GM18873 (cell line): ENCODE measurements at regions not wholly inside any gene's neighbourhood (a gene's known extent, or its start where the extent isn't known, plus 50 kb on each side); places are given as distances from the start of the nearest gene placed in this dataset.
"Not testable (repeated sequence)": the region's sequence is repeated elsewhere in the genome, so short reads cannot be mapped to it uniquely, and the experiment has no call there.

Experiments used
- ATAC-seq: cut with Tn5 transposase; IDR thresholded peaks from one replicate; pipeline ENCODE4 v1.9.1; 2021; ENCODE audit warnings: mild to moderate bottlenecking, moderate library complexity, moderate number of reproducible peaks; ENCODE audit not compliant: unreplicated experiment, low FRiP score

DNA sequence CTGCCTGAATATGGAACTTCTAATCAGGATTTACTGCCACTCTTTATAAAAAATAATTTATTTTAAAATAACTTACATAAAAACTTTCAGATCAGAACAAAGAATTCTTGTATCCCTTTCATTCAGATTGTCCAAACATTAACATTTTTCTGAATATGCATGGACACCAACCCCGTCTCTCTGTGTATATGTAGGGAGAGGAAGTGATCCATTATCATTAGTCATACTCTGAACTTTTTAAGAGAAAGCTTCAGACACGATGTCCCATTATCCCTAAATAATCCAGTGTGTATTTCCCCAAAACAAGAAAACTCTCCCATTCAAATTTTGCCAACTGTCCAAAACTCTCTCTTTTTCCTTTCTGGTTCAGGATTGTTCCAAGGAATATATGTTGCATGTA is 122.3 kb upstream of the CXADR start:
- ATAC-seq = no peak

DNA sequence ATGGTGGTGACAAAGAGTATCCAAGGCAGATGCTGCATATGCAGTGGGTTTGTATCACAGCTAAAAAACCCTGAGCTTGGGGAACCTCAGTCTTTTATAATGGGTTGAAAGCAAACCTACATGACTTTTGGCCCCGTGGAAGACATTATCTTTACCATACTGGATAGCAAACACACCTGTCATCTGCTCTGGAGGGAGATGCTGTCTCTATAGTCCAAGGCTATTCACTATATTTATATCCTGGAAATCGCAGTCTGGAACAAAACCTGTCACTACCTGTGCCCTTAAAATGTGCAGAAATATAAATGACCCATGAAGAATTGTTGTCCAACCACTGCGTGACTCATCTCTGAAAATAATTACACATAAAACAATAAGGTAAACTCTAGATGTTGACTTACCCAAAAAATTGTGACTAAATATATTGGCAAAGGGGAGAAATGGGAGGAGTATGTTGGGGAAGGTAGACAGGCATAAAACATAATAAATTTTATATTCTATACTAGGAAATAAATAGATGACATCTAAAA is 121.0 kb upstream of the CXADR start:
- ATAC-seq = no peak

DNA sequence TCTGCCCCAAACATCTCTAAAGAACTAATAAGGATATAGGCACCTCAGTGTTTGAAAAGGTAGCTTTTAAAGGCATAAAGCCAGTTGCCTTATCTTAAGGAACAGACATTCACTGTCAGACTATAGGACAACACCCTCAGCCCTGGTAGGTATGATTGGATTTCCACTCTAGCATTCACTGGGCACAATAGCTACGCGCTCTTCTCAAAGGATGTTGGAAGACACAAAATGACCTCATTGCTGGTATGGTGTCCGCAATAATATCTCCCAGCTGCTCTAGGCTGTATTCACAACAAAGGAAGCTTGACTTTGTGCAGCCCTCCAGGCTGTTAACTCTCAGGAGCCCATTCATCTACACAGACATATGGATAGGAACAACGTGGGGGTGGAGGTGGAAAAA is 119.4 kb upstream of the CXADR start:
- no peak for ATAC-seq

DNA sequence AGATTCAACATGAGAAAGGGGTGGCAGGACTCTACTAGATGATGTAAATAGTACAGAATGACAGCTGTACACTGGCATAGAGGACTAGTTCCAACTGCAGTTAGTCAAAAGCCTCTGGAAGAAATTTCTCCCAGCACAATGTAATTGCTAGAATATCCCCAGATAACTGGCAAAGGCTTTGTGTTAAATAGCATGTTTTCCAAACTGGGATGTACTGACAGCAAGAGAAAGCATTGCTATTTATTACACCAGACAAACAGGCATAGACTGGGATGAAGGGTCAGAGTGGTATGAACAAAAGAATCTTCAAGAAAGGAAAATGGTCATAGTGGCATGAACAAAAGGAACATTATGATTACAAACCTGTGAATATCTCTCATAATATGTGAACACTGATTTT is 115.9 kb upstream of the CXADR start:
- no peak for ATAC-seq

DNA sequence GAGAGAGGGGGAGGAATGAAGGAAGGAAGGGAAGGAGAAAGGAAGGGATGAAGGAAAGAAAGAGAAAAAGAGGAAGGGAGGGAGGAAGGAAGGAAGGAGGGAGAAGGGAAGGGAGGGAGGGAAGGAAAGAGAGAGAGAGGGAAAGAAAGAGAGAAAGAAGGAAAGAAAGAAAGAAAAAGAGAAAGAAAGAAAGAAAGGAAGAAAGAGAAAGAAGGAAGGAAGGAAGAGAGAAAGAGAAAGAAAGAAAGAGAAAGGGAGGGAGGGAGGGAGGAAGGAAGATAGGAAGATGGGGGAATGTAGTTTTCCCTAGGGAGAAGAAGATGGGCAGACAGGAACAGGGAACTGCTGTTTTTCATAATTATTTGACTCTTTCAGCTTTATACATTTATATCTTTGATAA is 115.1 kb upstream of the CXADR start:
- no peak for ATAC-seq

DNA sequence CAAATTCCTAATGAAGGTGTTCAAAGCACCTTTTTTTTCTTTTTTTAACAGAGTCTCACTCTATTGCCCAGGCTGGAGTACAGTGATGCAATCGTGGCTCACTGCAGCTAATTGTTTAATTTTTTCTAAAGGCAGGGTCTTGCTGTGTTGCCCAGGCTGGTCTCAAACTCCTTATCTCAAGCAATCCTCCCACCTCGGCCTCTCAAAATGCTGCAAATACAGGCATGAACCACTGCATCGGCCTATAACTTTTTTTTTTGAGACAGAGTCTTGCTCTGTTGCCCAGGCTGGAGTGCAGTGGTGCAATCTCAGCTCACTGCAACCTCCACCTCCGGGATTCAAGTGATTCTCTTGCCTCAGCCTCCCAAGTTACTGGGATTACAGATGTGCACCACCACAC is 113.9 kb upstream of the CXADR start:
- not testable (repeated sequence) for ATAC-seq

DNA sequence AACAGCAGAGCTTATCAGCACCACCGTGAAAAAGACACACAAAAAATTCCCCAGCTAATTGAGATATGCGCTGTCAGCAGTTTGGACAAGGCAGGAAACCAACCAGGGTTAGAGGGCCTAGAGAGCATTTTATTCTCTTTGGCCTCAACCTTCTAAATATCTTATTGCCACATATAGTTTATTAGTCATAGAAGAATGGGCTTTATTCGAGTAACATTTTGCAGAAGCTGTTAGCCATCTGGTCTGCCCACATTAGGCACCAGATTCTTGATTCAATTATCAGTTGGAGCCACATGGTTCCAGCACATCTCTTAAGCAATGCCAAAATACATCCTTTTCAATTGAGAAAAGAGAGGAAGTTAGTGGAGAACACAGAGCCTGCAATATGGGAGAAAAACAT is 109.9 kb upstream of the CXADR start:
- ATAC-seq = no peak

DNA sequence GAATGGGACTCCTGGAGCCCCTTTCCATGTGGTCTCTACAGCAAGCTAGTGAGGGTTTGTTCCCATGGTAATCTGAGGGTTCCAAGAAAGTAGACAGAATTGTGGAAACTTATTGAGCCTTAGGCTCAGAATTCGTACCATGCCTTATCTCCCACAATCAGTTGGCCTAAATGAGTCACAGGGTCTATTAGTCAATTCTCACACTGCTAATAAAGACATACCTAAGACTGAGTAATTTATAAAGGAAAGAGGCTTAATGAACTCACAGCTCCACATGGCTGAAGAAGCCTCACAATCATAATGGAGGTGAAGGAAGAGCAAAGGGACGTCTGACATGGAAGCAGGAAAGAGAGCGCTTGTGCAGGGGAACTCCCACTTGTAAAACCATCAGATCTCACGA is 106.6 kb upstream of the CXADR start:
- ATAC-seq = no peak

DNA sequence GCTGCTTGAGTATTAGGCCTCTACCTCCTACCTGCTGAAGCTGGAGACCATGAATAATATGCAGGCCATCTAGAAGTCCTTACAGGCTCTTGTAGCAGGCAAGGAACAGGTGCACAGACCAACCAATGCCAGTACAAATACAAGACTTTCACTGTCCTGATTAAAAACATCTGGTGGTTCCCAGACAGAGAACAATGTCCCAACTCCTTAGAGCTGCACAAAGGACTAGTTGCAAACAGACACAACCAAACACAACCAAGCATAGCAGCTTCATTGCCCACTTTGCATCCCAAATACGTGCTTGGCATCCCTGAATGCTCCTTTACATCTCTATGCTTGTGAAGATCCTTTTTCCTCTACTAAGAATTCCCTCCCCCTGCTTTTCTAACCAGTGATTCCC is 98.1 kb upstream of the CXADR start:
- no peak for ATAC-seq

DNA sequence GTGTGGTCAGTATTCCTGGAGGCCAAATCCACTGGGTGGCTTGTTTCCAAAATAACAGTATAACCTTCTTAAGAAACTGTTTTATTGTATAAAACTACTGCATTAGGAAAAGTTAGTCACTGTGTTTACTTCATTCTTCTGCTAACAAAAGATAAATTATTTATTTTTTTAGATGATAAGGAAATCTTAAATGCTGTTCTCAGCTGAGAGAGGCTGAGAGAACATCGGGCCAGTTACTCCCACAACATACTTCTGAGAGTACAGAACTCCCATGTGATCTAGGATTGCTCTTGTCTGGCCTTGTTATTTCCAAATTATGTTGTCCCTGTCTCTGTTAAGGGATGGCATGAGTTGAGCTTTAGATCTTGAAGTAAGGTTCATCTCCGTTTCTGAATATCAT is 96.7 kb upstream of the CXADR start:
- ATAC-seq = no peak

DNA sequence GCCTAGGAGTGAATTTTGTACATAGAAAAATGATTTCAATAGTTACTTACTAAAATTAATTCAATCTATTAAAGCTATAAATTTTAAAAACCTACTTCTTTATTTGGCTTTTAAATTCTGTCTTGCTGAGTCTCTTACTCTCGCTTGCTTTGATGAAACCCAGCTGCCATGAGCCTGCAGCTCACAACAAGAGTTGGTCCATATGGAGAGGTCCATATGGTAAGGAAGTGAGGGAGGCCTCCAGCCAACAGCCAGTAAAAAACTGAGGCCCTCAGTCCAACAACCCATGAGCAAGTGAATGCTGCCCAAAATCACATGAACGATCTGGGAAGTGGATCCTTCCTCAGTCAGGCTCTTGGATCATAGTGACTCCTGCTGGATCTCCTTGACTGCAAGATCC is 89.9 kb upstream of the CXADR start:
- ATAC-seq = no peak

DNA sequence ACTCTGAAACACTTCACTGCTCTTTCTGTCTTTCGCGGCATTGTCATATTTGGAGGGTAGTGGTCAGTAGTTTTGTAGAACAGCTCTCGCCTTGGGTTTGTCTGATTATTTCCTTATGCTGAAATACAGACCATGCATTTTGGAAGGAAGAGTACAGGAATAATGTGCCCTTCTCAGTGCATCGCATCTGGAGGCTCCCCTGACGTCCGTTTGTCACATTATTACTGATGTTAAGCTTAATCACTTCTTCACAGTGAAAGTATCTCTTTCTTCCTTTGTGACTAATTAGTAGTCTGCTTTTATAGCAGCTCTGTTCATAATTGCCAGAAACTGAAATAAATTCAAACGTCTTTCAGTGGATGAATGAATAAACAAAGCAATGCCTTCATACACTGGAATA is 85.7 kb upstream of the CXADR start:
- no peak for ATAC-seq

DNA sequence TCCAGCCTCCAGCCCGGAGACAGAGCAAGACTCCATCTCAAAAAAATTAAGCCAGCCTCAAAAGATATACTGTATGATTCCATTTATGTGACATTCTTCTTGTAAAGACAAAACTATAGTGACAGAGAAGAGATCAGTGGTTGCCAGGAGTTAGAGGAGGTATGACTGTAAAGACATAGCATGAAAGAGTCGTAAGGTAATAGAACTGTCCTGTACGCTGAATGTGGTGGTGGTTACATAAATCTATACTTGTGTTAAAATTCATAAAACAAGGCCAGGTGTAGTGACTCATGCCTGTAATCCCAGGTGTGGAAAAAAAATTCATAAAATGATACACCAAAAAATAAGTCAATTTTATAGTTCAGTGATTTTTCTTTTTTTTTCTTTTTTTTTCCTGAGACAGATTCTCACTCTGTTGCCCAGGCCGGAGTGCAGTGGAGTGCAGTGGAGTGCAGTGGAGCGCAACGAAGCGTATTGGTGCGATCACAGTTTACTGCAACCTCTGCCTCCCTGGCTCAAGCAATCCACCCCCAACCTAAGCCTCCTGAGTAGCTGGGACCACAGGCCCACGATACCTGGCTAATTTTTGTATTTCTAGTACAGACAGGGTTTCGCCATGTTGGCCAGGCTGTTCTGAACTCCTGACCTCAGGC is 84.9 kb upstream of the CXADR start:
- peak; percentile 89 for ATAC-seq

DNA sequence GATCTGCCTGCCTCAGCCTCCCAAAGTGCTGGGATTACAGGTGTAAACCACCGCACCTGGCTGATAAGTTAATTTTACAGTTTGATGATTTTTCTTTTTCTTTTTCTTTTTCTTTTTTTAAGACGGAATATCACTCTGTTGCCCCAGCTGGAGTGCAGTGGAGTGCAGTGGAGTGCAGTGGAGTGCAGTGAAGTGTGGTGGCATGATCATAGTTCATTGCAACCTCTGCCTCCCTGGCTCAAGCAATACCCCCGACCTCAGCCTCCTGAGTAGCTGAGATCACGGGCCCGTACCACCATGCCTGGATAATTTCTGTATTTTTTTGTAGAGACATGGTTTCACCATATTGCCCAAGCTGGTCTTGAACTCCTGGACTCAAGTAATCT is 84.4 kb upstream of the CXADR start:
- peak; percentile 43 for ATAC-seq

DNA sequence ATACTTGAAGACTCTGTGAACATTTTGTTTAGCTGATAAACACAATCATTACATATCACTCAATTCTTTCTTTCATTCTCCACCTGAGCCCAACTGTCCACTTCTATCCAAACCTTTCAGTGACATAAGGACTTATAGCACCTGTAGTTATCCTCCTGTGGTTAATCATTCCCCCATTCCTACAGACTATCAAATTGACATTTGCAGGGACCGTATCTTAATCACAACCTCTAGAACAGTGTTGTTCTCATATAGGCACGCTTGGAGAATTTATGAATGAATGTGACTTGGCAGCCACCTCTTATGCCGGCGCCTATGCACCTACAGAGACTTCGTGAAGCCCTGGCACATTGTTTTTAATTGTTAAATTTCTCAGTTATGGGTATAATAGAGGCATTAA is 83.9 kb upstream of the CXADR start:
- no peak for ATAC-seq

DNA sequence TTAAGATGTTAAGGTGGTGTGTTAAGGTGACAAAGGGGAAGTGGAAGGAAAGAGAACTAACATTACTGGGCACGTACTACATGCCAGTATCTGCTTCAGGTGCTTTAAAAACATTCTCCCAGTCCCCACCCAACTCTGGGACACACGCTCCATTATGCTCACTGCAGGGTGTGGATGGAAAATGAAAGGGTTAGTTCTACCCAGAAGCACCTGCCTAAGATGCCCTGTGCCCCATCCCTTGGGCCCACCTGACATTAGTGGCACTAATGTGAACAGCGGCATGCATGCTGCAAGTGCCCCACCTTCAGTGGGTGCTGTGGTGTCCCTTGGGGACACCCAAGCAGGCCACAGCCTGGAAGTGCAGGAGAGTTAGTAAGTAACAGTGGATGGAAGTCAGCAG is 82.9 kb upstream of the CXADR start:
- ATAC-seq = no peak

DNA sequence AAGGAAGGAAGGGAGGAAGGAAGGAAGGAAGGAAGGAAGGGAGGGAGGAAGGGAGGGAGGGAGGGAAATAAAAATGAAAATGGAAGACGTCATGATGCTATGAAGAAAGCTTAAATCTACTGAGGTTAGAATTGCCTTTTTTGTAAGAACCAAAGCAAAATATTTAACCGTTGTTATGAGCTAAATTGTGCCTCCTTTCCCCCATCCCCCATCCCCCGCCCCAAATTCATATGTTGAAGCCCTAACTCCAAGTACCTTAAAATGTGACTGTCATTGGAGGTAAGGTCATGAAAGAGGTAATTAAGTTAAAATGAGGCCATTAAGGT is 80.1 kb upstream of the CXADR start:
- no peak for ATAC-seq

DNA sequence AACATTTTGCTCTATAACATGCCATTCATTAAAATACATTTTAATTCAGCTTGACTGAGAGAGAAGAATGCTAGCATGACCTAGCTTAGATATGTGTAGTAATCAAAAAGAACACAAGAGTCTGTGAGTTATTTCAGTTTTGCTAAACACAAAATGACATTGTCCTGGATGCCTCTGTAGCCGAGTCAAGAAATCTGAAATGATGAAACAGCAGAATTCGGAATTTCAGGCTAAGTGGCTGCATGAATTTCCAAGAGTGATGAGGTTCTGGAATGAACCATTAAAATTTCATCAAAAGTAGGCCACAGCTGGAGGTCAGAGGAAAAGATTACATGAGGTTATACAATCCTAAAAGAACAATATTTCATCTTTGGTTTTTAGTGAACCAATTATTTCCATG is 79.1 kb upstream of the CXADR start:
- ATAC-seq = no peak

DNA sequence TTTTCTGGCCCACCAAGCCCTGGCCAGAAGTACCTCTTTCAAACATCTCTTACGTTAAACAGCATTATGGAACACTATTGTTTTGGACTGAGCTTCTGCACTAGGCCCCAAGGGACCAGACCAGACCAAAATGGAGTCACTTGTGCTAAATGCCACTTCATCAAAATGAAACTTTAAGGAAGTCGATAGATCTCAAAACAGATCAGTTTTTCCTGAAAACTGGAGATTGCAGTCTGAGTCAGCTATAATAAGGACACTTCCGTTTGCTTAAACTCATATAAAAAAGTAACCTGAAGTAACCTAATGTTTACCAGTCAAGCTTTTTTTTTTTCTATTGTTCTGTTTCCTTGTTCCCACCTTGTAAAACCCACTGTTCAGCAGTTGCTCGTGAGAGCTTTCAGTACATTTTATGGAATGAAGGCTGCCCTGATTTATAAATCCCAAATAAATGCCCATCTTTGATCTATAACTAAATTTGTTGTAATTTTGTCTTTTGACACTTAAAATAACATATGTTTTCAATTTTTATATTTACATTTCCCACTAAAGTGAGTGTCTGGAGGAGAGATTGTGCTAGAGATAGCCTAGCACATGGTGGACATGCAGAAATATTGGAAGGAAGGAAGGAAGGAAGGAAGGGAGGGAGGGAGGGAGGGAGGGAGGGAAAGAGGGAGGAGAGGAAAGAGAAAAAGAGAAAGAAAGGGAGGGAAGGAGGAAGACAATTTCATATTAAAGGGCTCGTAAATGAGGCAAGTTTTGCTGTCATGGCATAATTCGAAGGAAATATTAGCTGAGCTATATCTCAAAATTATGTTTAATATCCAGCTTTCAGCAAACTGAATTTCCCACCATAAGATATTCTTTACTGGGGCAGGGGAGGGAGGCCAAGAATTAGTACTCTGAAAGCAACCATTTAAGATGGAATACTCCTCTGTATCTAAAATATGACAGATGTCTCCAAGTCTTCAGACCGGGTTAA is 77.0 kb upstream of the CXADR start:
- ATAC-seq = no peak

DNA sequence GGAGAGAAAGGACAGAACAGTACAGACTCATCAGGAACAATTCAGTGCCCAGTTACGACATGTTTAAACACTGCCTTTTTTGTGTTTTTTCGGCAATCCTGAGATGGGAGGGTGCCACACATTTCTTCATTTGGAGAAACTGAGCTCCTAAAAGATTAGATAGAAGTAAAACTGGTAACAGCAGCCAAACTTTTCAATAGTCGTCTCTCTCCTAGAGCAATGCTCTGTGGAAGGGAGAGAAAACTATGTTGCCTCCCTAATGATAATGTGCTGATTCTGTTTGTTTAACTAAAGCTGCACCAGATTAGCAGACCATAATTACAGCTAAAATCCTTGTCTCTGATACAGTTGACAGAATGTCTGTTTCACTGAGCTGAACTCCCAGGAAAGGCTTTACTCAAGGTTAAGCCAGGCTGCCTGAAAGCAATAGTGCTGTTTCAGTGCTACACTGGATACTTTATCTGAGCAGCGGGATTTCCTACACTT is 76.2 kb upstream of the CXADR start:
- ATAC-seq = no peak

DNA sequence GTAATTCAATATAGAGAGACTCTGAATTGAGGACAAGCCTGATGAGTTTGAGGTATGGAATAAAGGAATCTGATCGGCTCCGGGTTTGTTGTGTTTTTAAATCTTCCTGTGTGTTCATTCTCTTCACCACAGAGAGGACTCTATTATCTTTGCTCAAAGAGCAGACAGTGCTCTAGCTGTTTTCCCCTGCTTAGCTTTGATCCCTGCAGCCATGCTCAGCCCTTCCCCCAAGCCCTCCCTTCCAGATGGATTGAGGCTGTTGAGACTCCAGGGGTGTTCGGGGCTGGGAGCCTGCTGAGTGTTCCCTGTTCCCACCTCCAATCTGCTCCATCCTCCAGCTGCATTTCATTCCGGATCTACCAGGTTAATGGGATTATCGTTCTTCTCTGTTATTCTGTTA is 74.2 kb upstream of the CXADR start:
- no peak for ATAC-seq

DNA sequence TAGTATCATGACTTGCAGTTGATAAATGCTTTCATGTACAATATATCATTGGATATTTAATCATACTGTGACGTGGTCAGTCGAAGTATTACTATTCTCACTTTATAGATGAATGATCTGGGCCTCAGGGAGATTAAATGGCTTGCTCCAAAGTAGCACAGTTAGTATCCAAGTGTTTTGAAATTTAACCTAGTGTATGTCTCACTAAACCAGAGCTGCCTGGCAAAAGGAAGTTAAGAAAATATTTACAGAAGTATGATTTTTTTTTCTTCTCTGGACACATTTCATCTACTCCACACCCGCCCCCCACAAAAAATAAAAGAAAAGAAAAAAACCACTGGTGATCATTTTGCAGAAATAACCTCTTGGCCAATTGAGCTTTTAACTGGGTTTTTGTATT is 71.9 kb upstream of the CXADR start:
- ATAC-seq = no peak
